GM12878 (cell line): ENCODE measurements at regions not wholly inside any gene's neighbourhood (a gene's known extent, or its start where the extent isn't known, plus 50 kb on each side); places are given as distances from the start of the nearest gene placed in this dataset.

Experiments
- ATAC-seq: fragments of 200-7000 bp; cut with Tn5 transposase; 3 replicates; pipeline ENCODE4 v1.9.1; 2020; ENCODE audit warnings: mild to moderate bottlenecking, moderate library complexity
- BruUV-seq: library from RNA; stranded (reverse); fragments of 400-500 nt; replicated peaks from 2 replicates; lab custom pipeline; 2021; lab: Mats Ljungman, UMichigan
- CTCF ChIA-PET: fragments of 300-600 bp; sonication (Branson Sonifier 250); formaldehyde crosslinking; extraction: SDS; loops from one replicate; lab custom pipeline; 2021; ENCODE audit warnings: inconsistent platforms; lab: Yijun Ruan, JAX
- POLR2A ChIA-PET: fragments of 350-600 bp; formaldehyde crosslinking; extraction: SDS; loops from one replicate; lab custom pipeline; 2021; ENCODE audit warnings: inconsistent platforms; lab: Charles Lee
- RAD21 ChIA-PET: fragments of 300-600 bp; sonication (Branson Sonifier 250); formaldehyde crosslinking; loops from one replicate; lab custom pipeline; 2023; ENCODE audit warnings: antibody characterized with exemption; ENCODE audit not compliant: unreplicated experiment; lab: Charles Lee
- SMC1A ChIA-PET: fragments of 300-600 bp; sonication (Branson Sonifier 250); formaldehyde crosslinking; loops from one replicate; lab custom pipeline; 2023; ENCODE audit not compliant: unreplicated experiment, uncharacterized antibody; lab: Charles Lee
- DNase-seq: peaks from one replicate; pipeline ENCODE4 v3.0.0-alpha.2; 2011; ENCODE audit warnings: low read depth, low spot score
- FAIRE-seq: peaks from 3 replicates; lab custom pipeline; 2011; peaks lifted over from hg19 to GRCh38; lab: Jason Lieb, UNC
- H2AFZ ChIP-seq: 2 replicates; pipeline ENCODE4 v1.6.0; 2011; ENCODE audit warnings: low read depth, low read length, control low read depth; ENCODE audit not compliant: control insufficient read depth
- H3K27ac ChIP-seq: 2 replicates; pipeline ENCODE4 v1.5.1; 2011; ENCODE audit warnings: control low read depth; ENCODE audit not compliant: control insufficient read depth, insufficient read depth
- H3K27me3 ChIP-seq, 2 experiments: replicated peaks in 1 of 2; 2 replicates each; pipeline versions ENCODE4 v1.6.0 to v1.6.1; 2011; ENCODE audit warnings: low read length in 1 of 2; ENCODE audit not compliant: control insufficient read depth in 2 of 2, insufficient read depth in 2 of 2
- H3K36me3 ChIP-seq, 2 experiments: 2 replicates each; pipeline ENCODE4 v1.5.1; 2011; ENCODE audit warnings: low read length in 1 of 2; ENCODE audit not compliant: control insufficient read depth in 2 of 2, insufficient read depth in 2 of 2
- H3K4me1 ChIP-seq: 2 replicates; pipeline ENCODE4 v1.6.1; 2011; ENCODE audit warnings: mild to moderate bottlenecking, low read length, moderate library complexity, mixed read lengths; ENCODE audit not compliant: control insufficient read depth, insufficient read depth
- H3K4me2 ChIP-seq: 2 replicates; pipeline ENCODE4 v1.6.0; 2011; ENCODE audit warnings: control low read depth; ENCODE audit not compliant: control insufficient read depth, insufficient read depth
- H3K4me3 ChIP-seq: fragments of 200-600 bp; sonication (generic); 2 replicates; pipeline ENCODE4 v1.5.1; 2016
- H3K79me2 ChIP-seq: 2 replicates; pipeline ENCODE4 v1.6.0; 2011; ENCODE audit warnings: low read length; ENCODE audit not compliant: control insufficient read depth, insufficient read depth
- H3K9ac ChIP-seq: 2 replicates; pipeline ENCODE4 v1.8.0; 2011; ENCODE audit warnings: low read length, control low read depth, mixed read lengths; ENCODE audit not compliant: control insufficient read depth, insufficient read depth
- H3K9me3 ChIP-seq: replicated peaks from 3 replicates; pipeline ENCODE4 v1.5.1; 2011; ENCODE audit warnings: mild to moderate bottlenecking, low read length; ENCODE audit not compliant: control insufficient read depth, insufficient read depth
- H4K20me1 ChIP-seq: 2 replicates; pipeline ENCODE4 v1.6.0; 2011; ENCODE audit not compliant: control insufficient read depth, insufficient read depth
- BMI1 ChIP-seq: fragments of 450-650 bp; IDR thresholded peaks from 2 replicates; pipeline ENCODE4 v1.6.1; 2016; ENCODE audit warnings: mild to moderate bottlenecking, moderate library complexity, borderline replicate concordance
- CBFB ChIP-seq: IDR thresholded peaks from 2 replicates; pipeline ENCODE4 v1.6.1; 2016; ENCODE audit warnings: antibody characterized with exemption, low read depth
- CHD2 ChIP-seq: IDR thresholded peaks from 2 replicates; pipeline ENCODE4 v1.6.1; 2011; ENCODE audit warnings: low read depth, low read length, improper control_type of control experiment, borderline replicate concordance
- FOXK2 ChIP-seq: fragments of 450-650 bp; IDR thresholded peaks from 2 replicates; pipeline ENCODE4 v1.6.1; 2017; ENCODE audit warnings: mild to moderate bottlenecking, moderate library complexity
- GABPA ChIP-seq: IDR thresholded peaks from 2 replicates; pipeline ENCODE4 v1.6.1; 2014; ENCODE audit warnings: antibody characterized with exemption, low read depth, mild to moderate bottlenecking, inconsistent platforms
- IKZF1 ChIP-seq: fragments of 450-650 bp; conservative IDR thresholded peaks from 2 replicates; pipeline ENCODE4 v1.6.1; 2017; ENCODE audit warnings: antibody characterized with exemption, mild to moderate bottlenecking
- JUNB ChIP-seq: IDR thresholded peaks from 2 replicates; pipeline ENCODE4 v1.6.1; 2016; ENCODE audit warnings: antibody characterized with exemption, mild to moderate bottlenecking
- MYB ChIP-seq: fragments of 150-350 bp; IDR thresholded peaks from 2 replicates; pipeline ENCODE4 v1.6.1; 2014; ENCODE audit warnings: mild to moderate bottlenecking, low read depth, low read length, borderline replicate concordance
- NR2C2 ChIP-seq: IDR thresholded peaks from 2 replicates; pipeline ENCODE4 v1.6.1; 2011; ENCODE audit warnings: borderline replicate concordance, low read depth; ENCODE audit not compliant: control insufficient read depth, insufficient read length
- RUNX3 ChIP-seq: IDR thresholded peaks from 2 replicates; pipeline ENCODE4 v1.6.1; 2012; ENCODE audit warnings: low read length, inconsistent platforms
- SIN3A ChIP-seq: IDR thresholded peaks from 2 replicates; pipeline ENCODE4 v1.6.1; 2012; ENCODE audit warnings: low read depth, low read length, improper control_type of control experiment
- SREBF1 ChIP-seq: IDR thresholded peaks from 2 replicates; pipeline ENCODE4 v1.6.1; 2012; ENCODE audit warnings: mild to moderate bottlenecking, low read length
- SRF ChIP-seq, 2 experiments: IDR thresholded peaks; 2 replicates each; pipeline ENCODE4 v1.6.1; 2011; ENCODE audit warnings: low read depth in 2 of 2, low read length in 2 of 2, mild to moderate bottlenecking in 1 of 2, moderate library complexity in 1 of 2
- STAT3 ChIP-seq: IDR thresholded peaks from 2 replicates; pipeline ENCODE4 v1.6.1; 2011; ENCODE audit warnings: low read depth, low read length, improper control_type of control experiment
- TBL1XR1 ChIP-seq: IDR thresholded peaks from 2 replicates; pipeline ENCODE4 v1.6.1; 2012; ENCODE audit warnings: low read depth, low read length, improper control_type of control experiment
- YBX1 ChIP-seq: fragments of 450-650 bp; IDR thresholded peaks from 2 replicates; pipeline ENCODE4 v1.6.1; 2016; ENCODE audit warnings: antibody characterized with exemption
- ZBTB33 ChIP-seq: fragments of 450-650 bp; IDR thresholded peaks from 2 replicates; pipeline ENCODE4 v1.6.1; 2017; ENCODE audit warnings: mild to moderate bottlenecking
- in situ Hi-C: fragments of 300-500 bp; cut with MboI; formaldehyde crosslinking; loops from 9 replicates; pipeline ENCODE4 v1.14.3; 2018; ENCODE audit warnings: mixed read lengths
- intact Hi-C: fragments of 100-400 bp; cut with micrococcal nuclease; formaldehyde crosslinking; loops from one replicate; pipeline ENCODE4 v1.14.2; 2022; ENCODE audit not compliant: unreplicated experiment
- TF ChIP-seq, protein P1 (sequence below): IDR thresholded peaks from 2 replicates; pipeline ENCODE4 v1.6.1; 2012; ENCODE audit warnings: low read depth, low read length, improper control_type of control experiment
- TF ChIP-seq, protein P2 (sequence below): IDR thresholded peaks from 2 replicates; pipeline ENCODE4 v1.6.1; 2012; ENCODE audit warnings: low read depth, low read length, improper control_type of control experiment
- TF ChIP-seq, protein P3 (sequence below): IDR thresholded peaks from 2 replicates; pipeline ENCODE4 v1.6.1; 2012; ENCODE audit warnings: low read length, inconsistent platforms

DNA sequence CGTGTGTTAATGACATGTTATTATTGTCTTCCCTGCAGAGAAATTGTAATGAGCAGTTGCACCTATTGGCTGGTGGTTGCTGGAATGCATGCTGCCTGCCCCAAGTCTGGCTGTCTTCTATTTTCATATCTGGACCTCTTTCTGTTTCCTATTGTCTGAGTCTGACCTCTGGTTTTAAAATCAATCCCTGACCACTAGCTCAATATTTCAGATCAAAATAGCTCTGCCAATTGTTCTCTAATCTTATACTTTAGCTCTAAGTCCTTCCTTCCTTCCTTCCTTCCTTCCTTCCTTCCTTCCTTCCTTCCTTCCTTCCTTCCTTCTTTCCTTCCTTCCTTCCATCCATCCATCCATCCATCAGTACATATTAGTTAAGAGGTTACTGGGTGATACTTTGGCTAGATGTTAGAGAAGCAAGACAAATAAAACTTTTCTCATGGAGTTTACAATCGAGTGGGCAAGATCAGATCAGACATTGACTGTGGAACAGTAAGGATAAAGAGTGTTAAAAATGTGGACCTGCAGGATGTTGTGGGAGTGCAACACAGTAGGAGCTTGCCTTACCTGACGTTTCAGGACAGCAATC lies 417.1 kb downstream of the SOCS6 start (continued):
- no peak for TF ChIP-seq GABPA

- ChIA-PET RAD21 (no interaction called here), POLR2A (no interaction called here), CTCF (no interaction called here), SMC1A (no interaction called here)
- H3K27me3 ChIP-seq: no peaks in the 10 kb centered on the region
- ATAC-seq (no peak), DNase-seq (no peak), FAIRE-seq (no peak)
- peaks cover 1% of the 10 kb centered on the region; the same call in 1 of the 3 replicates for H3K9me3 ChIP-seq
- intact Hi-C loops (no loop called here), in situ Hi-C loops (no loop called here)
- no TSS peak for BruUV-seq
- H2AFZ ChIP-seq: no peak overlapping the region
- H4K20me1 ChIP-seq: no peaks in the 10 kb centered on the region
- no peaks in the 10 kb centered on the region for H3K36me3 ChIP-seq
- no peak overlapping the region for H3K4me3 ChIP-seq
- no peak overlapping the region for H3K9ac ChIP-seq
- H3K4me1 ChIP-seq: no peaks in the 10 kb centered on the region
- H3K27ac ChIP-seq: no peak overlapping the region
- H3K79me2 ChIP-seq: no peaks in the 10 kb centered on the region
- no peak overlapping the region for H3K4me2 ChIP-seq
- TF ChIP-seq BMI1 (no peak), JUNB (no peak), SREBF1 (no peak), FOXK2 (no peak), YBX1 (no peak), NR2C2 (no peak), IKZF1 (no peak), SRF (IDR thresholded peaks at IDR 0.05; ENCODE audit: low read depth in 2 of 2, low read length in 2 of 2) (no peak), STAT3 (no peak), RUNX3 (no peak), CHD2 (no peak), TBL1XR1 (no peak), MYB (no peak), SIN3A (no peak), CBFB (no peak), ZBTB33 (no peak)
- TF ChIP-seq, protein P1, sequence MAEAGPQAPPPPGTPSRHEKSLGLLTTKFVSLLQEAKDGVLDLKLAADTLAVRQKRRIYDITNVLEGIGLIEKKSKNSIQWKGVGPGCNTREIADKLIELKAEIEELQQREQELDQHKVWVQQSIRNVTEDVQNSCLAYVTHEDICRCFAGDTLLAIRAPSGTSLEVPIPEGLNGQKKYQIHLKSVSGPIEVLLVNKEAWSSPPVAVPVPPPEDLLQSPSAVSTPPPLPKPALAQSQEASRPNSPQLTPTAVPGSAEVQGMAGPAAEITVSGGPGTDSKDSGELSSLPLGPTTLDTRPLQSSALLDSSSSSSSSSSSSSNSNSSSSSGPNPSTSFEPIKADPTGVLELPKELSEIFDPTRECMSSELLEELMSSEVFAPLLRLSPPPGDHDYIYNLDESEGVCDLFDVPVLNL: no peak
- TF ChIP-seq, protein P2, sequence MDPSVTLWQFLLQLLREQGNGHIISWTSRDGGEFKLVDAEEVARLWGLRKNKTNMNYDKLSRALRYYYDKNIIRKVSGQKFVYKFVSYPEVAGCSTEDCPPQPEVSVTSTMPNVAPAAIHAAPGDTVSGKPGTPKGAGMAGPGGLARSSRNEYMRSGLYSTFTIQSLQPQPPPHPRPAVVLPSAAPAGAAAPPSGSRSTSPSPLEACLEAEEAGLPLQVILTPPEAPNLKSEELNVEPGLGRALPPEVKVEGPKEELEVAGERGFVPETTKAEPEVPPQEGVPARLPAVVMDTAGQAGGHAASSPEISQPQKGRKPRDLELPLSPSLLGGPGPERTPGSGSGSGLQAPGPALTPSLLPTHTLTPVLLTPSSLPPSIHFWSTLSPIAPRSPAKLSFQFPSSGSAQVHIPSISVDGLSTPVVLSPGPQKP: no peak
- TF ChIP-seq, protein P3, sequence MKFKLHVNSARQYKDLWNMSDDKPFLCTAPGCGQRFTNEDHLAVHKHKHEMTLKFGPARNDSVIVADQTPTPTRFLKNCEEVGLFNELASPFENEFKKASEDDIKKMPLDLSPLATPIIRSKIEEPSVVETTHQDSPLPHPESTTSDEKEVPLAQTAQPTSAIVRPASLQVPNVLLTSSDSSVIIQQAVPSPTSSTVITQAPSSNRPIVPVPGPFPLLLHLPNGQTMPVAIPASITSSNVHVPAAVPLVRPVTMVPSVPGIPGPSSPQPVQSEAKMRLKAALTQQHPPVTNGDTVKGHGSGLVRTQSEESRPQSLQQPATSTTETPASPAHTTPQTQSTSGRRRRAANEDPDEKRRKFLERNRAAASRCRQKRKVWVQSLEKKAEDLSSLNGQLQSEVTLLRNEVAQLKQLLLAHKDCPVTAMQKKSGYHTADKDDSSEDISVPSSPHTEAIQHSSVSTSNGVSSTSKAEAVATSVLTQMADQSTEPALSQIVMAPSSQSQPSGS: no peak
These were observed 411.7 kb downstream of the SOCS6 start for GRCh38 chr18:70700496-70700895.
